Ovary (tissue), 3 donors: ENCODE measurements at regions not wholly inside any gene's neighbourhood (a gene's known extent, or its start where the extent isn't known, plus 50 kb on each side); places are given as distances from the start of the nearest gene placed in this dataset.

ENCODE experiments used
- CTCF ChIP-seq, 3 donors: fragments of 450-650 bp in 2 of 3; fragments of 200-600 bp in 1 of 3; IDR thresholded peaks; one replicate each; pipeline versions ENCODE4 v1.5.1 to v1.8.0; 2016 to 2022; ENCODE audit warnings: antibody characterized with exemption in 3 of 3, mild to moderate bottlenecking in 1 of 3
- POLR2A ChIP-seq: fragments of 450-650 bp; IDR thresholded peaks from one replicate; pipeline ENCODE4 v1.6.1; 2017; ENCODE audit warnings: antibody characterized with exemption, mild to moderate bottlenecking, moderate library complexity
- donor health status: DM: no; HTN: no; CAD: no.

GRCh38 chr6:56807989-56808337 lies 146.9 kb upstream of the BEND6 start:
- TF ChIP-seq POLR2A: no peak
- TF ChIP-seq CTCF (IDR thresholded peaks at IDR 0.05): no peak
